ENCODE measurements at regions not wholly inside any gene's neighbourhood (a gene's known extent, or its start where the extent isn't known, plus 50 kb on each side); places are given as distances from the start of the nearest gene placed in this dataset.

DNA sequence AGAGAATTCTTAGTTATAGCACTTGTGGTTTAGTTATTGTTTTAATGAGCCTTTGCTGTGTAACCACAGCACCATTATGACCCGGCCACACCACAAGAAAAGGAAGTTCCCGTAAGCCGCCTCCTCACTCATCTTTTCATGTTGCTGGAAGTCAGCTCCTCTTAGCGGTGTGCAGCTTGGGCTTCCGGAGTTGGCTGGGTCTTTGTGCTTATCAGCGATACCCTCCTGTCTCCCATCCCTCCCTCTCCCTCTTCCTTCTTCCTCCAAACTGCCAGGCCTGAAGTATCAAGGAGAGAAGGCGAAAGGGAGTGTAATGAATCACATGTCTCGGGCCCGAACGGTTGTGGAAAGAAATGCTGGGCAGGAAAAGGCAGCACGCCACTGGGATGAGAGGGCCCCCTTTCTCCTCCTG lies 353.5 kb downstream of the MCTP2 start:
- H3K4me3 Mint-ChIP-seq, result peak overlapping the region; percentile 81
- peaks cover 31% of the 10 kb centered on the region for H3K4me1 Mint-ChIP-seq (ENCODE audit: low read depth)
- peak; percentile 78 for DNase-seq (ENCODE audit: low spot score)
- no peaks in the 10 kb centered on the region for H3K36me3 Mint-ChIP-seq (ENCODE audit: low read depth)
- no peaks in the 10 kb centered on the region for H3K9me3 Mint-ChIP-seq
- H3K27ac Mint-ChIP-seq, result peak overlapping the region; percentile 58
- peaks cover 81% of the 10 kb centered on the region for H3K27me3 Mint-ChIP-seq (ENCODE audit: low read depth)

DNA sequence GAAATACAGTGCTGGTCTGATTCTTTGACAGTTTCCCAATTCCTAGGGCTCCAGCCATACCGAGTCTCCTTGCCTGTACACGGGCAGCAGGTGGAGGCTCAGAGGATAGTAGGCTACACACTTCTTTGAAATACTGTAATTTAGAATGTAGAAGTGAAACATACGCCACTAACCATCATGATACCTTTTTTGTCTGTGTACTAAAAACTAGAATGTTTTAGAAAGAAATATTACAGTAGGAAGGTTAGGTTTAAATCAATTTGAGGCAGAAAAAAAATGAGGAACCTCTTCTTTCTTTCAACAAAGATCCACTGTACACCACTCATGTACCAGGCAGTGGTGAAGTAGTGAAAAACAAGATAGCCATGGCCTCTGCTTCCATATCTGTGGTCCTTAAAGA lies 354.7 kb downstream of the MCTP2 start:
- Mint-ChIP-seq H3K4me3 (peak overlapping the region; percentile 53), H3K36me3 (ENCODE audit: low read depth) (no peaks in the 10 kb centered on the region), H3K27ac (no peak overlapping the region), H3K4me1 (ENCODE audit: low read depth) (peaks cover 27% of the 10 kb centered on the region), H3K9me3 (no peaks in the 10 kb centered on the region), H3K27me3 (ENCODE audit: low read depth) (peaks cover 80% of the 10 kb centered on the region)
- DNase-seq (ENCODE audit: low spot score), result no peak

DNA sequence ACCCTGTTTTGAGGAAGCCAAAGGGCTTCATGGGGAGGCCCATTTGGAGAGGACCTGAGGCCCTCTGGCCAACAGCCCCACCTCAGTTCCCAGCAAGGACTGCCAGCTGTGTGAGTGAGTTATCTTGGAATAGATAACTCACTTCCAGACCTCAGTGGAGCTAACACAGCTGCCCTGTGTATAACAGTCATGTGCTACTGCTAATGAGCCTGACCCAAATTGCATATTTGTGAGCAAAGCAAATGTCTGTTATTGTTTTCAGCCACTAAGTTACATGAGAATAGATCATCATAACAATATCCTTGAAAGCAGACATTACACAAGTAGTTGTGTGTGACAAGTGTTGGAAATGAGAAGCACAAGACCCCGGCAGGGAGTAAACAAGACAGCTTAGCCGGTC lies 355.8 kb downstream of the MCTP2 start:
- H3K9me3 Mint-ChIP-seq, result no peaks in the 10 kb centered on the region
- no peak for DNase-seq (ENCODE audit: low spot score)
- H3K36me3 Mint-ChIP-seq (ENCODE audit: low read depth), result no peaks in the 10 kb centered on the region
- H3K27me3 Mint-ChIP-seq (ENCODE audit: low read depth), result peaks cover 75% of the 10 kb centered on the region
- no peak overlapping the region for H3K27ac Mint-ChIP-seq
- H3K4me3 Mint-ChIP-seq, result no peak overlapping the region
- peaks cover 27% of the 10 kb centered on the region for H3K4me1 Mint-ChIP-seq (ENCODE audit: low read depth)

GRCh38 chr15:94588993-94589392 lies 357.6 kb downstream of the MCTP2 start:
- Mint-ChIP-seq H3K27ac (no peak overlapping the region), H3K4me3 (no peak overlapping the region), H3K4me1 (ENCODE audit: low read depth) (peaks cover 19% of the 10 kb centered on the region), H3K36me3 (ENCODE audit: low read depth) (no peaks in the 10 kb centered on the region), H3K27me3 (ENCODE audit: low read depth) (peaks cover 76% of the 10 kb centered on the region), H3K9me3 (no peaks in the 10 kb centered on the region)
- DNase-seq (ENCODE audit: low spot score), result no peak

DNA sequence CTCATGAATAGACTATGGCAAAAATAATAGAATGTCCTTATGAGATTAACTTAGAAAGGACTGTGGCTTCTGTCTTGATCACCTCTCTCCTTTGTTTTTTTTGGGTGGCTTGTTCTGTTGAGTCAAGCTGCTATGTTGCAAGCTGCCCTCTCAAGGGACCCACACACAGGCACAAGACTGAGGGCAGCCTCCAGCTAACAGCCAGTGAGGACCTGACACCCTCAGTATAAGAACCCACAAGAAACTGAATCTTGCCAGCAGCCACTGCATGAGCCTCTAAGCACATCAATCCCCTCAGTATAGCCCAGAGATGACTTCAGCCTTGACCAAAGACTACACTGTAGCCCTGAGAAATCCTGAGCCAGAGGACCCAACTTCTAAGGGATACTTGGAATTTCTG lies 361.1 kb downstream of the MCTP2 start:
- no peak for DNase-seq (ENCODE audit: low spot score)
- no peaks in the 10 kb centered on the region for H3K9me3 Mint-ChIP-seq
- H3K27ac Mint-ChIP-seq, result no peak overlapping the region
- no peak overlapping the region for H3K4me3 Mint-ChIP-seq
- H3K36me3 Mint-ChIP-seq (ENCODE audit: low read depth), result no peaks in the 10 kb centered on the region
- H3K27me3 Mint-ChIP-seq (ENCODE audit: low read depth), result peaks cover 69% of the 10 kb centered on the region
- H3K4me1 Mint-ChIP-seq (ENCODE audit: low read depth), result no peaks in the 10 kb centered on the region

- Mint-ChIP-seq H3K27ac (no peak overlapping the region), H3K4me1 (ENCODE audit: low read depth) (no peaks in the 10 kb centered on the region), H3K9me3 (no peaks in the 10 kb centered on the region), H3K27me3 (ENCODE audit: low read depth) (peaks cover 68% of the 10 kb centered on the region), H3K36me3 (ENCODE audit: low read depth) (no peaks in the 10 kb centered on the region), H3K4me3 (no peak overlapping the region)
- DNase-seq (ENCODE audit: low spot score), result no peak
Measured at GRCh38 chr15:94596707-94597106, 365.3 kb downstream of the MCTP2 start.

- no peak overlapping the region for H3K27ac Mint-ChIP-seq
- peaks cover 70% of the 10 kb centered on the region for H3K27me3 Mint-ChIP-seq (ENCODE audit: low read depth)
- H3K9me3 Mint-ChIP-seq, result no peaks in the 10 kb centered on the region
- H3K4me1 Mint-ChIP-seq (ENCODE audit: low read depth), result no peaks in the 10 kb centered on the region
- no peak for DNase-seq (ENCODE audit: low spot score)
- H3K36me3 Mint-ChIP-seq (ENCODE audit: low read depth), result no peaks in the 10 kb centered on the region
- H3K4me3 Mint-ChIP-seq, result no peak overlapping the region
Measured at GRCh38 chr15:94600505-94600904, 369.1 kb downstream of the MCTP2 start.

GRCh38 chr15:94602754-94603470 lies 371.6 kb downstream of the MCTP2 start:
- H3K27me3 Mint-ChIP-seq (ENCODE audit: low read depth), result peaks cover 74% of the 10 kb centered on the region

DNA sequence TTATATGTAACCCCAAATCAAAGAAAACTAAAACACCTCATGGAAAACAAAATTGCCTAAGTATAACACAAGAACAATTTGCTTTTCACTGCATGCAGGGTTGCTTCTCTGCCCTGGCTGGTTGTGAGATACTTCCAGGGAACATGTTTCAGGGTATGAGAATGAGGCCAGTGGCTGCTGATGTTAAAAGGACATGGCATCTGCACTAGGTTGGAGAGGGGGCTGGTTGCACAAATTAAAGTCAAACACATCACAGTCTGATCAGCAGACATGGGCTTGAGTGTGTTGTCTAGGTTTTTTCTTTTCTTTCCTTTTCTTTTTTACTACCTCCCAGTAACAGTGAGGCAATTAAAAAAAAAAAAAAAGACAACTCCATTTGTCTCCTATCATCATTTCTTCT lies 374.9 kb downstream of the MCTP2 start:
- H3K36me3 Mint-ChIP-seq (ENCODE audit: low read depth), result no peaks in the 10 kb centered on the region
- H3K4me3 Mint-ChIP-seq, result no peak overlapping the region
- no peak for DNase-seq (ENCODE audit: low spot score)
- peaks cover 65% of the 10 kb centered on the region for H3K27me3 Mint-ChIP-seq (ENCODE audit: low read depth)
- H3K4me1 Mint-ChIP-seq (ENCODE audit: low read depth), result peaks cover 18% of the 10 kb centered on the region
- no peaks in the 10 kb centered on the region for H3K9me3 Mint-ChIP-seq
- H3K27ac Mint-ChIP-seq, result no peak overlapping the region

More at GRCh38 chr15:94602754-94603470, 371.6 kb downstream of the MCTP2 start:
- H3K36me3 Mint-ChIP-seq (ENCODE audit: low read depth), result no peaks in the 10 kb centered on the region
- H3K9me3 Mint-ChIP-seq, result no peaks in the 10 kb centered on the region
- H3K27ac Mint-ChIP-seq, result no peak overlapping the region
- H3K4me3 Mint-ChIP-seq, result no peak overlapping the region
- no peak for DNase-seq (ENCODE audit: low spot score)
- H3K4me1 Mint-ChIP-seq (ENCODE audit: low read depth), result peaks cover 13% of the 10 kb centered on the region

DNA sequence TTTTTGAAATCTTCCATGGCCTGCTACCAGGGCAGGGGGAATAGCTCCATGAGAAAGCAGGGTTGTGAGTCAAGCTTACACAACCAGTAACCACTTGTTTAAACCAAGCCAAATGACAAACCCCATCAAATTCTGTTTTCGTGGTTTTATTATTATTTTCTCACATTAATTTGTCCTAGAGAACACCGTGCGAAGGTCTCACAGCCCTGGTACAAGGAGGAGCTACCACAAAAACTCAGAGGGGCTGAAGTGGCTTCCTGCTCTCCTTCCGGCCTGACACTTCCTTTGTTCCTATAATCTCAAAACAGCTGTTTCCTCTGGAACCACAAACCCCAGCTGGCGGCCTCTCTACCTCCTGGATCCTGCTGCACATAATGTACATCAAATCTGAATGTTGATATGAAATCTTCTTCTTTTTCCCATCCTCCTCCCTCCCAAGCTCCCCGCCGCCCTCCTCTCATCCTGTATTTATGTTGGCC lies 375.9 kb downstream of the MCTP2 start:
- Mint-ChIP-seq H3K27me3 (ENCODE audit: low read depth) (peaks cover 66% of the 10 kb centered on the region), H3K9me3 (no peaks in the 10 kb centered on the region), H3K4me1 (ENCODE audit: low read depth) (peaks cover 18% of the 10 kb centered on the region), H3K27ac (no peak overlapping the region), H3K4me3 (peak overlapping the region; percentile 33), H3K36me3 (ENCODE audit: low read depth) (no peaks in the 10 kb centered on the region)
- no peak for DNase-seq (ENCODE audit: low spot score)

DNA sequence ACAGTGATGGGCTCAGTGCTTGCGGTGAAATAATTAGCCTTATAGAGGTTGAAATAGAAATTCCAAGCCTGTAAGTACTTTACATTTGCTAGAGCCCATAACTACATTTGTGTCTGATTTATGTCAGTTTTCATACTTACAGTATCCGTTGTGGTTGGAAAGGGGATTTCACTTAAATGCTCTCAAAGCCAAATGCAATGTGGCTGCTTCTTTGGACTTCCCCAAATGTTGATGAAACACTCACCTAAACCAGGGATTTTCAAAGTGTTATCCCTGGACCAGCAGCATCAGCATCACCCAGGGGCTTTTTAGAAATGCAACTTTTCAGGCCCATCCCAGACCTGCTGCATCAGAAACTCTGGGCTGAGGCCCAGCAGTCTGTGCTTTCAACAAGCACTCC lies 378.7 kb downstream of the MCTP2 start:
- no peak overlapping the region for H3K4me3 Mint-ChIP-seq
- peaks cover 54% of the 10 kb centered on the region for H3K27me3 Mint-ChIP-seq (ENCODE audit: low read depth)
- peaks cover 18% of the 10 kb centered on the region for H3K4me1 Mint-ChIP-seq (ENCODE audit: low read depth)

GRCh38 chr15:94610485-94610884 lies 379.1 kb downstream of the MCTP2 start:
- DNase-seq (ENCODE audit: low spot score), result no peak
- H3K27me3 Mint-ChIP-seq (ENCODE audit: low read depth), result peaks cover 54% of the 10 kb centered on the region
- H3K9me3 Mint-ChIP-seq, result no peaks in the 10 kb centered on the region
- peaks cover 18% of the 10 kb centered on the region for H3K4me1 Mint-ChIP-seq (ENCODE audit: low read depth)
- no peak overlapping the region for H3K27ac Mint-ChIP-seq
- H3K4me3 Mint-ChIP-seq, result no peak overlapping the region
- H3K36me3 Mint-ChIP-seq (ENCODE audit: low read depth), result no peaks in the 10 kb centered on the region

More for the DNA sequence above, 378.7 kb downstream of the MCTP2 start:
- peak; percentile 5 for DNase-seq (ENCODE audit: low spot score)
- Mint-ChIP-seq H3K36me3 (ENCODE audit: low read depth) (no peaks in the 10 kb centered on the region), H3K27ac (no peak overlapping the region), H3K9me3 (no peaks in the 10 kb centered on the region)

GRCh38 chr15:94611656-94612055 lies 380.3 kb downstream of the MCTP2 start:
- Mint-ChIP-seq H3K4me3 (no peak overlapping the region), H3K27me3 (ENCODE audit: low read depth) (peaks cover 46% of the 10 kb centered on the region), H3K27ac (no peak overlapping the region), H3K4me1 (ENCODE audit: low read depth) (peaks cover 16% of the 10 kb centered on the region), H3K36me3 (ENCODE audit: low read depth) (no peaks in the 10 kb centered on the region), H3K9me3 (no peaks in the 10 kb centered on the region)
- no peak for DNase-seq (ENCODE audit: low spot score)

DNA sequence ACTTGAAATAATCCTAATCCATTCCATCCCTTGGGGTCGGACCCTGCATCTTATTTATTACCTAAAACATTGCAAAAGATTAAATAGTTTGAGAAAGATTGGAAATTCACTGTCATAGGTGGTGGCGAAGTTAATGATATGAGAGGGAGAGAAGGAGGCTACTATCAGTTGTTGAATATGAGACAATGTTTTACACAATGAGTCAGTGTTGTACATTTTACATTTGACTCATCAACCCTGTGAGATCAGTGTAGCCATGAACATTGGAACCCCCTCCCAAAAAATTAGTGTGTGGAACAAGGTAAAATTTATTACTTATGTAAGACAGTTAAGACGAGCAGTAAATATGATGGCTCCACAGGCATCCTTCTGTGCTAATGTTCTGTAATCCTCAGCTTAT lies 384.3 kb downstream of the MCTP2 start:
- Mint-ChIP-seq H3K27ac (no peak overlapping the region), H3K36me3 (ENCODE audit: low read depth) (no peaks in the 10 kb centered on the region), H3K9me3 (no peaks in the 10 kb centered on the region), H3K4me3 (no peak overlapping the region), H3K4me1 (ENCODE audit: low read depth) (no peaks in the 10 kb centered on the region), H3K27me3 (ENCODE audit: low read depth) (peaks cover 29% of the 10 kb centered on the region)
- no peak for DNase-seq (ENCODE audit: low spot score)

- H3K9me3 Mint-ChIP-seq, result no peaks in the 10 kb centered on the region
- H3K4me1 Mint-ChIP-seq (ENCODE audit: low read depth), result no peaks in the 10 kb centered on the region
- peaks cover 3% of the 10 kb centered on the region for H3K27me3 Mint-ChIP-seq (ENCODE audit: low read depth)
- DNase-seq (ENCODE audit: low spot score), result no peak
- H3K4me3 Mint-ChIP-seq, result no peak overlapping the region
- H3K36me3 Mint-ChIP-seq (ENCODE audit: low read depth), result no peaks in the 10 kb centered on the region
- no peak overlapping the region for H3K27ac Mint-ChIP-seq
Measured at GRCh38 chr15:94620632-94621031, 389.3 kb downstream of the MCTP2 start.
